PC-9 (cell line): ENCODE measurements at regions not wholly inside any gene's neighbourhood (a gene's known extent, or its start where the extent isn't known, plus 50 kb on each side); places are given as distances from the start of the nearest gene placed in this dataset.
A peak's percentile ranks its signal among the peaks of the same experiment; 100 is the strongest.

Experiments used
- BruUV-seq: library from RNA; stranded (reverse); fragments of 400-500 nt; replicated peaks from 2 replicates; lab custom pipeline; 2021; lab: Mats Ljungman, UMichigan
- CTCF ChIA-PET: fragments of 300-600 bp; sonication (Branson Sonifier 250); formaldehyde crosslinking; loops from one replicate; lab custom pipeline; 2022; ENCODE audit warnings: antibody characterized with exemption; lab: Charles Lee
- POLR2A ChIA-PET: fragments of 300-600 bp; sonication (Branson Sonifier 250); formaldehyde crosslinking; loops from one replicate; lab custom pipeline; 2022; ENCODE audit warnings: antibody characterized with exemption; ENCODE audit not compliant: unreplicated experiment; lab: Charles Lee
- DNase-seq, 2 experiments: peaks; one replicate each; pipeline versions ENCODE4 v3.0.0 to v3.0.0-alpha.2; 2015 to 2022; ENCODE audit warnings: mixed read lengths in 1 of 2
- H2AFZ ChIP-seq: fragments of 200-600 bp; sonication (generic); 2 replicates; pipeline ENCODE4 v1.8.1; 2017; ENCODE audit warnings: antibody characterized with exemption
- H3F3A ChIP-seq: fragments of 200-600 bp; sonication (generic); 2 replicates; pipeline ENCODE4 v1.8.1; 2017; ENCODE audit warnings: antibody characterized with exemption, mild to moderate bottlenecking, low read depth; ENCODE audit not compliant: insufficient read depth
- H3K27ac ChIP-seq: fragments of 200-600 bp; sonication (generic); 2 replicates; pipeline ENCODE4 v1.6.1; 2016; ENCODE audit warnings: mixed run types
- H3K27me3 ChIP-seq: fragments of 200-600 bp; sonication (generic); 2 replicates; pipeline ENCODE4 v1.6.1; 2016; ENCODE audit warnings: low read depth, mixed run types; ENCODE audit not compliant: insufficient read depth
- H3K36me3 ChIP-seq: fragments of 200-600 bp; sonication (generic); 2 replicates; pipeline ENCODE4 v1.6.1; 2016; ENCODE audit warnings: low read depth, mixed run types
- H3K4me1 ChIP-seq: fragments of 200-600 bp; sonication (generic); replicated peaks from 2 replicates; pipeline ENCODE4 v1.6.1; 2016; ENCODE audit warnings: mixed run types; ENCODE audit not compliant: insufficient read depth
- H3K4me2 ChIP-seq: fragments of 200-600 bp; sonication (generic); 2 replicates; pipeline ENCODE4 v1.6.1; 2017; ENCODE audit warnings: mixed run types
- H3K4me3 ChIP-seq: fragments of 200-600 bp; sonication (generic); 2 replicates; pipeline ENCODE4 v1.6.1; 2016; ENCODE audit warnings: mixed run types
- H3K79me2 ChIP-seq: fragments of 200-600 bp; sonication (generic); 2 replicates; pipeline ENCODE4 v1.6.1; 2017; ENCODE audit warnings: low read depth, mixed run types
- H3K9me2 ChIP-seq: fragments of 200-600 bp; sonication (generic); 2 replicates; pipeline ENCODE4 v1.8.1; 2017; ENCODE audit warnings: mild to moderate bottlenecking; ENCODE audit not compliant: insufficient read depth
- H3K9me3 ChIP-seq: fragments of 200-600 bp; sonication (generic); 2 replicates; pipeline ENCODE4 v1.8.1; 2016; ENCODE audit warnings: low read depth; ENCODE audit not compliant: insufficient read depth
- H4K20me1 ChIP-seq: fragments of 200-600 bp; sonication (generic); 2 replicates; pipeline ENCODE4 v1.8.1; 2017; ENCODE audit not compliant: insufficient read depth
- EZH2 ChIP-seq: fragments of 200-600 bp; sonication (generic); IDR thresholded peaks from 2 replicates; pipeline ENCODE4 v1.8.0; 2017; ENCODE audit warnings: antibody characterized with exemption, low read depth
- intact Hi-C: fragments of 100-400 bp; cut with micrococcal nuclease; formaldehyde crosslinking; loops from one replicate; pipeline ENCODE4 v1.10.0; 2022; ENCODE audit not compliant: unreplicated experiment
- TF ChIP-seq, protein P1 (sequence below): fragments of 200-600 bp; sonication (generic); conservative IDR thresholded peaks from 2 replicates; pipeline ENCODE4 v1.6.1; 2017; ENCODE audit warnings: mixed run types, antibody characterized with exemption, mild to moderate bottlenecking, moderate library complexity

DNA sequence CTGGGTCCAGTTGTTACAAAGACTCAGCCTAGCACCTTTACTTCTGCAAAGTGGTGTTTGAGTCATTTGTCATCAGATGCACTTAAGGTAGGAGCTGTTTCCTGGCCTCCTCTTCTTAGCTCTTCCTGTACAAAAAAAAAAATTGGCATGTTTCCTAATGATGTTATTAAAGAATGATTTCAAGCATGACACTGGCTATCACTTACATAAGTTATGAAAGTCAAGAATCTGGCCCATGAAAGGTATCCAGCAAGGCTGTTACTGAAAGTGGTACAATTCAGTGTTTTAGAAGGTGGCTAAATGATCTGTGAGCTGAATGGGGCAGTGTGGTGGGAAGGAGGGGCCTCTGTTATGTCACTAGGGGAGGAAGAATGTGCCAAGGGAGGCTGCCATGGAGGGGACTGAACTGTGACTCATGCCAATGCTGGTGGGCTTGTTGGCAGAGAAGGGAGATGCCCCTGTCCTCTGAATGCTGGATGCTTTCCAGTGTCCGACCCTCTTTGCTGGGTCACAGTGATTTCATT lies 175.1 kb upstream of the MAP1B start:
- CTCF ChIA-PET = interaction anchor here (1.1 to 1.2 kb wide), 3 partner anchors 9 to 135 kb away, joined by 4 to 5 read pairs (median 4); no protein-coding TSS in a partner anchor

DNA sequence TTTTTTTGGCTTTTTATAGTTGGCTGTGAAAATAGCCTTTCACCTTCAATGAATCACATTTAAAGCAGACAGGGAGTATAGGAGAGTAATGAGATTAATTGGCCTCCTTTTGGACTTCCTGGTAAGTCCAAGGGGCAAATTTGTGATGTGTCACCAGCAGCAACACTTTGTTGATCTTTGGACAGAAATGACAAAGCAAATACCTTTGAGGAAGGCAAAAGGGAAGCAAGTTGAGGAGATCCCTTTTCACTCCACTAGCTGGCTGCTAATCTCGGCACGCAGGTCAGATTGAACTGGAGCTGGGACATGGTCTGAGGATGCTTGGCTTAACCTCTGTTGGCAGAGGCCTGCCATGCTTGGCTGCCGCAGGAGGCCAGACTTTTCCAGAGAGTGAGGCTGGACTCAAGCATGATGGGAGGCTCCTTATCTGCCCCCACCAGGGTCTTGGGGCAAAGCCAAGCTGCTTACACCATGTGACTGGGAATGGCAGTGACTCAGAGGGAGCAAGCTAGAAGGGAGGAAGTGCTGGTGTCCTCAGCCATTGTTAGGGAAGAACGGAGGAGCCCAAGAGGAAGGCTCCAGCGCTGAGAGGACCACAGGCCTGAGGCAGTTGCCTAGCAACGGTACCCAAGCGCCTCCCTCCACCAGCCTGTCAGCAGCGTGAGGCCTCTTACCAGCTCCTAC lies 174.5 kb upstream of the MAP1B start:
- H3K4me2 ChIP-seq = peak overlapping the region; percentile 60
- intact Hi-C loops = loop anchor here (1.0 to 10.0 kb wide), 5 partner anchors 150 to 372 kb away; no protein-coding TSS in a partner anchor
- peak; percentile 77 to 99 for DNase-seq
- H3K9me2 ChIP-seq = no peaks in the 10 kb centered on the region
- peaks cover 42% of the 10 kb centered on the region for H3K4me1 ChIP-seq
- H3K9me3 ChIP-seq = no peaks in the 10 kb centered on the region
- H3K27me3 ChIP-seq = no peaks in the 10 kb centered on the region
- H3K36me3 ChIP-seq = no peaks in the 10 kb centered on the region
- H2AFZ ChIP-seq = no peak overlapping the region; the same call in 1 of the 2 replicates
- no peaks in the 10 kb centered on the region for H4K20me1 ChIP-seq
- CTCF ChIA-PET = interaction anchor here (0.6 to 1.2 kb wide), 2 partner anchors 10 to 147 kb away, joined by 3 to 4 read pairs; no protein-coding TSS in a partner anchor
- H3K79me2 ChIP-seq = no peaks in the 10 kb centered on the region
- TF ChIP-seq, protein P1, sequence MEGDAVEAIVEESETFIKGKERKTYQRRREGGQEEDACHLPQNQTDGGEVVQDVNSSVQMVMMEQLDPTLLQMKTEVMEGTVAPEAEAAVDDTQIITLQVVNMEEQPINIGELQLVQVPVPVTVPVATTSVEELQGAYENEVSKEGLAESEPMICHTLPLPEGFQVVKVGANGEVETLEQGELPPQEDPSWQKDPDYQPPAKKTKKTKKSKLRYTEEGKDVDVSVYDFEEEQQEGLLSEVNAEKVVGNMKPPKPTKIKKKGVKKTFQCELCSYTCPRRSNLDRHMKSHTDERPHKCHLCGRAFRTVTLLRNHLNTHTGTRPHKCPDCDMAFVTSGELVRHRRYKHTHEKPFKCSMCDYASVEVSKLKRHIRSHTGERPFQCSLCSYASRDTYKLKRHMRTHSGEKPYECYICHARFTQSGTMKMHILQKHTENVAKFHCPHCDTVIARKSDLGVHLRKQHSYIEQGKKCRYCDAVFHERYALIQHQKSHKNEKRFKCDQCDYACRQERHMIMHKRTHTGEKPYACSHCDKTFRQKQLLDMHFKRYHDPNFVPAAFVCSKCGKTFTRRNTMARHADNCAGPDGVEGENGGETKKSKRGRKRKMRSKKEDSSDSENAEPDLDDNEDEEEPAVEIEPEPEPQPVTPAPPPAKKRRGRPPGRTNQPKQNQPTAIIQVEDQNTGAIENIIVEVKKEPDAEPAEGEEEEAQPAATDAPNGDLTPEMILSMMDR = peak; percentile 38; the same call in 1 of the 2 replicates
- no peak for TF ChIP-seq EZH2
- POLR2A ChIA-PET = interaction anchor here (0.5 to 2.3 kb wide), 4 partner anchors 10 to 174 kb away, joined by 3 to 19 read pairs (median 4); no protein-coding TSS in a partner anchor
- H3K4me3 ChIP-seq = no peak overlapping the region
- H3F3A ChIP-seq = peaks cover 48% of the 10 kb centered on the region
- no TSS peak for BruUV-seq
- H3K27ac ChIP-seq = peak overlapping the region; percentile 97

More for the DNA sequence above, 175.1 kb upstream of the MAP1B start:
- H3K4me3 ChIP-seq = no peak overlapping the region; the same call in 1 of the 2 replicates
- no peaks in the 10 kb centered on the region for H3K9me2 ChIP-seq
- peak overlapping the region; percentile 97 for H3K27ac ChIP-seq
- BruUV-seq = no TSS peak
- H2AFZ ChIP-seq = peak overlapping the region; percentile 3; the same call in 1 of the 2 replicates
- no peaks in the 10 kb centered on the region for H4K20me1 ChIP-seq
- H3K27me3 ChIP-seq = no peaks in the 10 kb centered on the region
- H3K79me2 ChIP-seq = no peaks in the 10 kb centered on the region
- H3K4me1 ChIP-seq = peaks cover 42% of the 10 kb centered on the region
- intact Hi-C loops = loop anchor here (1.0 to 10.0 kb wide), 5 partner anchors 149 to 373 kb away; no protein-coding TSS in a partner anchor
- TF ChIP-seq, protein P1 = no peak
- TF ChIP-seq EZH2 = no peak
- peaks cover 4% of the 10 kb centered on the region; the same call in 1 of the 2 replicates for H3K9me3 ChIP-seq
- H3F3A ChIP-seq = peaks cover 48% of the 10 kb centered on the region
- DNase-seq = peak; percentile 51 to 80
- POLR2A ChIA-PET = interaction anchor here (0.6 to 2.3 kb wide), 8 partner anchors 10 to 302 kb away, joined by 3 to 19 read pairs (median 4); no protein-coding TSS in a partner anchor
- H3K36me3 ChIP-seq = no peaks in the 10 kb centered on the region
- peak overlapping the region; percentile 60 for H3K4me2 ChIP-seq

DNA sequence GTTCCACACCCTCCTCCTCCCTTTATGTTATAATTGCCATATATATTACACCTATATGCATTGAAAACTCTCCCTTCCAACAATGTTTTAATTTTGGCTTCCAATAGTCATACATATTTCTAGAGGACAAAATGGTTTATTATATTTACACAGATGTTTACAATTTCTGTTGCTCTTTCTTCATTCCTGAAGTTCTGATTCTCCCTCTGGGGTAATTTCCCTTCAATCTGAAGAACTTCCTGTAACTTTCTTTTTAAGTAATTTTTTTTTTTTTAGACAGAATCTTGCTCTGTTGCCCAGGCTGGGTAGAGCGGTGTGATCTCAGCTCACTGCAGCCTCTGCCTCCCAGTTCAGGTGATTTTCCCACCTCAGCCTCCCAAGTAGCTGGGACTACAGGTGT lies 173.0 kb upstream of the MAP1B start:
- BruUV-seq = no TSS peak
- Histone ChIP-seq H4K20me1 (no peaks in the 10 kb centered on the region), H3K4me1 (peaks cover 55% of the 10 kb centered on the region), H3K36me3 (no peaks in the 10 kb centered on the region), H3K4me2 (no peak overlapping the region), H3K9me2 (no peaks in the 10 kb centered on the region), H3K4me3 (no peak overlapping the region), H3K27ac (peak overlapping the region; percentile 97), H2AFZ (no peak overlapping the region), H3K27me3 (no peaks in the 10 kb centered on the region), H3K9me3 (no peaks in the 10 kb centered on the region), H3F3A (peaks cover 50% of the 10 kb centered on the region), H3K79me2 (no peaks in the 10 kb centered on the region)
- intact Hi-C loops = loop anchor here (10.0 kb wide), 3 partner anchors 200 to 370 kb away; no protein-coding TSS in a partner anchor
- POLR2A ChIA-PET = interaction anchor here (0.6 kb wide), 1 partner anchor 41 kb away, joined by 3 read pairs; no protein-coding TSS in a partner anchor
- CTCF ChIA-PET = no interaction called here
- DNase-seq = no peak
- TF ChIP-seq, protein P1 = no peak
- TF ChIP-seq EZH2 = no peak
